ENCODE measurements at regions not wholly inside any gene's neighbourhood (a gene's known extent, or its start where the extent isn't known, plus 50 kb on each side); places are given as distances from the start of the nearest gene placed in this dataset.

DNA sequence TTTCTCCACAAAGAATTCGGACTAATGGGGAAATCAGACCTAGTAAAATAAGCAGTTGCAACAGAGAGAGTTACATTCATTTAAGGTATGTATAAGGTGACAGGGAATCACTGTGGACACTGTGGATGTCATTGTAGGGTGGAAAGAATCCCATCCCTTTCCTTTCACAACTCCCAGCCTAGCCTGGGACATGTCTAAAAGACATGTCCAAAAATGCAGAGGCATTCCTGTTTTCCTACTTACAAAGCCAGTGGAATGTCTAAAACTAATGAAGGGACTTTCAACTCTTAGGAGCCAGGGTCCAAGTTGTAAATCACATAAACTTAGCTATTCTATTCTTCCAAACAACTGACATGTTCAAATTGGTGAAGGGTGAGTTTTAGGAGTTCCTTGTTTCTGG lies 511.0 kb downstream of the PRELID2 start:
- Mint-ChIP-seq H3K9me3 (peaks cover 0 to 33% (median 3%) of the 10 kb centered on the region in 7 donors), H3K27me3 (no peaks in the 10 kb centered on the region)
- no peak for ATAC-seq (ENCODE audit: low read depth in 2 of 2)

DNA sequence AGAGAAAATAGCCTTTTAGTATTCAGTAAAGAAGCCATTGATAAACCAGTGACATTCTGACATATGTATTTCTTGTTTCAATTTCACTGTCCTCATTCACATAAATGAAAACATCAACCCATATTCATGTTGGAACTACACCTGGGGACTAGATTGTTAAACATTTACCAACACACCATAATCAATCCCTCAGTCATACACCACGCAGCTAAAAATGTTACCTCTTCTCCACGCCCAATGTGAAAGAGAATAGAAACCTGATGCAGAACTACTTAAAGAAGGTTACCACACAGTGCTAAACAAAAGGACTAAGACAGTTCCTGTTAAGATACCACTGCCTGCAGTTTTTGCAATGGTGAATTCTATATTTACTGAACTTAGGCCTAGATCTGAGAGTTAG lies 518.9 kb downstream of the PRELID2 start:
- ATAC-seq (ENCODE audit: low read depth in 2 of 2) (no peak), DNase-seq (no peak)
- Histone ChIP-seq H3K9me3 (ENCODE audit: control insufficient read depth in 2 of 2, low read length in 2 of 2) (no peaks in the 10 kb centered on the region), H3K36me3 (ENCODE audit: control insufficient read depth, insufficient read depth, low read length) (no peaks in the 10 kb centered on the region), H3K27ac (ENCODE audit: insufficient read depth, low read length, poor library complexity, severe bottlenecking) (no peak overlapping the region), H3K4me3 (ENCODE audit: low read depth, low read length) (no peak overlapping the region), H3K27me3 (ENCODE audit: control insufficient read depth, insufficient read depth, low read length) (no peaks in the 10 kb centered on the region), H3K4me1 (ENCODE audit: control insufficient read depth, insufficient read depth, low read length, poor library complexity, severe bottlenecking) (no peaks in the 10 kb centered on the region)
- Mint-ChIP-seq H3K4me1 (no peaks in the 10 kb centered on the region), H3K4me3 (no peak overlapping the region), H3K36me3 (no peaks in the 10 kb centered on the region), H3K9me3 (peaks cover 0 to 14% (median 1%) of the 10 kb centered on the region in 7 donors), H3K27me3 (no peaks in the 10 kb centered on the region), H3K27ac (no peak overlapping the region)

More for the DNA sequence above, 511.0 kb downstream of the PRELID2 start:
- Mint-ChIP-seq H3K4me3 (no peak overlapping the region), H3K36me3 (no peaks in the 10 kb centered on the region), H3K27ac (no peak overlapping the region), H3K4me1 (no peaks in the 10 kb centered on the region)
- no peak overlapping the region for H3K27ac ChIP-seq (ENCODE audit: insufficient read depth, low read length, poor library complexity, severe bottlenecking)
- H3K4me3 ChIP-seq (ENCODE audit: low read depth, low read length), result no peak overlapping the region
- DNase-seq, result no peak
- no peaks in the 10 kb centered on the region for H3K27me3 ChIP-seq (ENCODE audit: control insufficient read depth, insufficient read depth, low read length)
- no peaks in the 10 kb centered on the region for H3K9me3 ChIP-seq (ENCODE audit: control insufficient read depth in 2 of 2, low read length in 2 of 2)
- H3K36me3 ChIP-seq (ENCODE audit: control insufficient read depth, insufficient read depth, low read length), result no peaks in the 10 kb centered on the region
- no peaks in the 10 kb centered on the region for H3K4me1 ChIP-seq (ENCODE audit: control insufficient read depth, insufficient read depth, low read length, poor library complexity, severe bottlenecking)

DNA sequence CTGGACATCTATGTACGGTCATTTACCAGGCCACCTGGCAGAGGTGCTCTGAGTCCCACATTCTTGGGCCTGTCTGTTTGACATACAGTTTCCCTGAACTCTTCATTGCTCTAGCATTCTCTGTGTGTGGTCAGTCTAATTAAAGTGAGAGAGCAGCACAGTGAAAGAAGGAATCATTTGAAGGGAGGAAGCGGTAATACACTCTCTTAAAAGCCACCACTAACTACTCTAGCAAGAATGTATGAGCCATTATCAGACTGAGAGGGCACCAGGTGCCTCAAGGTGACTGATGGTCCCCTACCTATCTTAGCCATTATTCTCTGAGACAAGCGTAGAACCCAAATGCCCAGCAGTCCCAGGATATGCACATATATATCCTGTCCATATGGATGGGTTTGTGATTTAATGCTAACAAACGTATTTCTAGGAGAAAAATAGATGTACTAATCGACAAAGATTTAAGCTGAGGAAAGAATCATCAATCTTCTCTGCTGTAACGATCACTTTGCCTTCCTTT lies 527.2 kb downstream of the PRELID2 start:
- H3K27ac Mint-ChIP-seq, result no peak overlapping the region
- no peak for ATAC-seq (ENCODE audit: low read depth in 2 of 2)
- H3K27me3 Mint-ChIP-seq, result no peaks in the 10 kb centered on the region

DNA sequence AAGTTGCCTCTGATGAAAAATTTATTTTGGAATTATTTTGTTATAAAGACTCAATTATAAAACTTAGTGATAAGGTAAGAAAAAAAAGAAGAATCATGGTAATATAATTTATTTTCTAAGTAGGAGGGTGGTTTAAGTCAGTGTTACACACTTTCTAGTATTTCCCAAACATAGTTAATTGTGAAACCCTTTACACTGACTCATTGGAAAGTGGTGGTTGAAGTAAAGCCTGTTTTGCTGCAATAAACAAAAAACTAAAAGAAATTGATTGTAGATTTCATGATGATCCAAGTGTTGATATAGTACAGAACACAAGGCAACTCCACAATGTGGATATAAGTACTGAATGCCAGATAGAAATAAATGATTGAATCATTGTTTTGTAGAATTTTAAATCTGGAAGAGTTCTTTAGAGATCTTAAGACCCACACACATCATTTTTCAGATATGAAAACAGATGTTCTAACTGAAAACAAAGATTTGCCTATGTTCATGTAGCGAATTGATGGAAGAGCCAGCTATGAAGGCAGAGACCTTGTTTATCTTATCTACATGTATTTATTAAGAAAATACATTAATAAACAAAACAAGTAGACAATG lies 539.8 kb downstream of the PRELID2 start:
- H3K27me3 Mint-ChIP-seq, result no peaks in the 10 kb centered on the region
- no peak overlapping the region for H3K4me3 Mint-ChIP-seq
- no peak for DNase-seq
- no peak for ATAC-seq (ENCODE audit: low read depth in 2 of 2)
- H3K4me1 Mint-ChIP-seq, result no peaks in the 10 kb centered on the region
- Histone ChIP-seq H3K27me3 (ENCODE audit: control insufficient read depth, insufficient read depth, low read length) (no peaks in the 10 kb centered on the region), H3K4me1 (ENCODE audit: control insufficient read depth, insufficient read depth, low read length, poor library complexity, severe bottlenecking) (no peaks in the 10 kb centered on the region), H3K36me3 (ENCODE audit: control insufficient read depth, insufficient read depth, low read length) (no peaks in the 10 kb centered on the region), H3K4me3 (ENCODE audit: low read depth, low read length) (no peak overlapping the region), H3K27ac (ENCODE audit: insufficient read depth, low read length, poor library complexity, severe bottlenecking) (no peak overlapping the region), H3K9me3 (ENCODE audit: control insufficient read depth in 2 of 2, low read length in 2 of 2) (no peaks in the 10 kb centered on the region)
- no peaks in the 10 kb centered on the region for H3K36me3 Mint-ChIP-seq
- peaks cover 0 to 4% (median 2%) of the 10 kb centered on the region in 7 donors for H3K9me3 Mint-ChIP-seq
- H3K27ac Mint-ChIP-seq, result no peak overlapping the region

More for the DNA sequence above, 527.2 kb downstream of the PRELID2 start:
- H3K4me1 Mint-ChIP-seq, result no peaks in the 10 kb centered on the region
- Histone ChIP-seq H3K9me3 (ENCODE audit: control insufficient read depth in 2 of 2, low read length in 2 of 2) (no peaks in the 10 kb centered on the region), H3K27ac (ENCODE audit: insufficient read depth, low read length, poor library complexity, severe bottlenecking) (no peak overlapping the region), H3K4me3 (ENCODE audit: low read depth, low read length) (no peak overlapping the region), H3K27me3 (ENCODE audit: control insufficient read depth, insufficient read depth, low read length) (no peaks in the 10 kb centered on the region), H3K4me1 (ENCODE audit: control insufficient read depth, insufficient read depth, low read length, poor library complexity, severe bottlenecking) (no peaks in the 10 kb centered on the region), H3K36me3 (ENCODE audit: control insufficient read depth, insufficient read depth, low read length) (no peaks in the 10 kb centered on the region)
- peaks cover 2 to 18% (median 7%) of the 10 kb centered on the region in 7 donors for H3K9me3 Mint-ChIP-seq
- DNase-seq, result no peak
- H3K4me3 Mint-ChIP-seq, result no peak overlapping the region
- no peaks in the 10 kb centered on the region for H3K36me3 Mint-ChIP-seq

DNA sequence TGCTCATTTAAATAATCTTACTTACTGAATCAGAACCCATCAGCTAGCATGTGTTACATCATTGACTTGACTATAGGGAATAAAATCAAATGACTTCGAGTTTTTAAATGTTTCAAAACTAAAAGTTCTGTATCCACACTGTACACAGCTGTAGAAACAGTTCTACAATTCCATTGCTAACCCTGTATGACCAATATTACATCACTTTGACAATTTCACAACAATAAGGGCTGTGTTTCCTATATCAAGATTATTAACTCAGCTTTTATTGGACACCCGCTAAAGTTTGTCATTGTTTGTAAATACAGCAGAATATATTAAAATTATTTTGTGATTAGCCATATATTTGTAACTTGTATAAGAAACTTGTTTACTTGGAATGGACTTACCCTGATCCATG lies 540.8 kb downstream of the PRELID2 start:
- H3K27me3 Mint-ChIP-seq, result no peaks in the 10 kb centered on the region
- Histone ChIP-seq H3K9me3 (ENCODE audit: control insufficient read depth in 2 of 2, low read length in 2 of 2) (no peaks in the 10 kb centered on the region), H3K4me3 (ENCODE audit: low read depth, low read length) (no peak overlapping the region), H3K27me3 (ENCODE audit: control insufficient read depth, insufficient read depth, low read length) (no peaks in the 10 kb centered on the region), H3K4me1 (ENCODE audit: control insufficient read depth, insufficient read depth, low read length, poor library complexity, severe bottlenecking) (no peaks in the 10 kb centered on the region), H3K36me3 (ENCODE audit: control insufficient read depth, insufficient read depth, low read length) (no peaks in the 10 kb centered on the region), H3K27ac (ENCODE audit: insufficient read depth, low read length, poor library complexity, severe bottlenecking) (no peak overlapping the region)
- no peaks in the 10 kb centered on the region for H3K4me1 Mint-ChIP-seq
- H3K36me3 Mint-ChIP-seq, result no peaks in the 10 kb centered on the region
- ATAC-seq (ENCODE audit: low read depth in 2 of 2) (no peak), DNase-seq (no peak)
- H3K4me3 Mint-ChIP-seq, result no peak overlapping the region
- no peak overlapping the region for H3K27ac Mint-ChIP-seq
- H3K9me3 Mint-ChIP-seq, result peaks cover 0 to 4% (median 0%) of the 10 kb centered on the region in 7 donors

DNA sequence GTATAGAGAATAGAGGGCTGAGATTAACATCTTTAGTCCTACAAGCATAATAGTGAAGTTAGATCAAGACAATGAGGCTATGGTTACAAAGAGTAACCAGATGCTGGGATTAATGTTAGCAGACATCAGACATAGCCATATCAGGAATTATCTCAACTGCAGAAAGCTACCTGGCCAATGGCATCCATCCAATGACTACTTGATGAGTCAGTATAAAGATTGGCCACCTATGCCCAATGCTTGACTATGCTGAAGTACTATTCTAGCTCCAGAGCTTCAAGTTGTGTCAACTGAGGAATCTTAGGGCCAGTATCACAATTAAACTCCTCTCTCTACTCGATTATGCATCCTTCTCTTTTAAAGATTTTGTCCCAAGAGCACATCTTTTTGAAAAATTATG lies 541.4 kb downstream of the PRELID2 start:
- H3K27ac ChIP-seq (ENCODE audit: insufficient read depth, low read length, poor library complexity, severe bottlenecking), result no peak overlapping the region
- Mint-ChIP-seq H3K27ac (no peak overlapping the region), H3K27me3 (no peaks in the 10 kb centered on the region), H3K4me1 (no peaks in the 10 kb centered on the region), H3K4me3 (no peak overlapping the region), H3K9me3 (peaks cover 0 to 4% (median 0%) of the 10 kb centered on the region in 7 donors), H3K36me3 (no peaks in the 10 kb centered on the region)
- no peaks in the 10 kb centered on the region for H3K36me3 ChIP-seq (ENCODE audit: control insufficient read depth, insufficient read depth, low read length)
- H3K27me3 ChIP-seq (ENCODE audit: control insufficient read depth, insufficient read depth, low read length), result no peaks in the 10 kb centered on the region
- no peak overlapping the region for H3K4me3 ChIP-seq (ENCODE audit: low read depth, low read length)
- H3K9me3 ChIP-seq (ENCODE audit: control insufficient read depth in 2 of 2, low read length in 2 of 2), result no peaks in the 10 kb centered on the region
- no peak for ATAC-seq (ENCODE audit: low read depth in 2 of 2)
- no peak for DNase-seq
- no peaks in the 10 kb centered on the region for H3K4me1 ChIP-seq (ENCODE audit: control insufficient read depth, insufficient read depth, low read length, poor library complexity, severe bottlenecking)

DNA sequence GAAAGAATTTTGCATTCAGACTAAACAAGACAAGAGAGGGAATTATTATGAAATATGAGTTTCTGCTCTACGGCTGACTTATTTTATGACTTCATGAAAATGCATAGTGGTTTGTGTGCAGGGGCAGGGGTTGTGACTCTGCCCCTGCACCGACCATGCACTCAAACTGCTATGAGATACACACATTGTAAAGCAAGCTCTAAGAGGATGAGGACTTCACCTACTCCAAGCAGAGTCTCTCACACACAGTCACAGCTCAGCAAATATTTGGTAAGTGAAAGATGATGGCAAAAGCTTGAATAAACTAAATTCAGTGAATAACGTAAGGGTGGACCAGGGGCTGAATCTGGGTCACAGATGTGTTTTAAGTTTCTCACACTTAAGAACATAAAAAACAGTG lies 542.9 kb downstream of the PRELID2 start:
- H3K27ac ChIP-seq (ENCODE audit: insufficient read depth, low read length, poor library complexity, severe bottlenecking), result no peak overlapping the region

DNA sequence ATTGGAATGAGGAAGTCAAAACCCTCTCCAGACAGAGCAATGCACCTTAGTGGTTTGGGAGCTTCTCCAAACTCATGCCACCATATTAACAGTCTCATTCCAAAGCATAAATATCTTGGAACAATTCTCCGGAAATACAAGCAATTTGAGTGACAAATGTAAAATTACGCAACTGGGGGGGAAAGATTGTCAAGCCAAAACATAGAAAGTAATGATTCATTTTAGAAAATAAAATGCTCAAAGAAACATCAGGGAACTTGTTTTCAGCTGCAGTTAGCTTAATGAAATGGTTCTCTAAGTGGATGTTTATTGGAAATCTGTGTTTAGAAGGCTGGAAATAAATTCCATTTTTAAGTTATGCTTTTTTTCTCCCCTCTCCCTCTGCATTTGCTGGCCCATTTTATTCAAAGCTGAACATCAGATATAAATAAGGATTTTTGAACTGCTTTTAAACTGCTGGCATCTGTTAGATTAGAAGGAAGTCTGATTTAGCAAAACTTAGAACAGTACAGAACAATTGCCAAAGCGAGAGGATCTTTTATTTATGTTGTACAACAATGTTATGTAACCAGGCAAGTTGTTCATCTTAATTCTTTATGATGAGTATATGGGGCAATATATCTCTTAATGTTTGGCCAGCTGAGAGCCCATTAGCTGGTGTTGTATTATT lies 551.9 kb downstream of the PRELID2 start:
- Histone ChIP-seq H3K27me3 (ENCODE audit: control insufficient read depth, insufficient read depth, low read length) (no peaks in the 10 kb centered on the region), H3K4me1 (ENCODE audit: control insufficient read depth, insufficient read depth, low read length, poor library complexity, severe bottlenecking) (no peaks in the 10 kb centered on the region), H3K9me3 (ENCODE audit: control insufficient read depth in 2 of 2, low read length in 2 of 2) (no peaks in the 10 kb centered on the region), H3K36me3 (ENCODE audit: control insufficient read depth, insufficient read depth, low read length) (no peaks in the 10 kb centered on the region), H3K27ac (ENCODE audit: insufficient read depth, low read length, poor library complexity, severe bottlenecking) (no peak overlapping the region), H3K4me3 (ENCODE audit: low read depth, low read length) (no peak overlapping the region)
- ATAC-seq (ENCODE audit: low read depth in 2 of 2) (no peak), DNase-seq (no peak)
- Mint-ChIP-seq H3K27ac (no peak overlapping the region), H3K4me3 (no peak overlapping the region), H3K4me1 (no peaks in the 10 kb centered on the region), H3K9me3 (peaks cover 0 to 7% (median 0%) of the 10 kb centered on the region in 7 donors), H3K36me3 (no peaks in the 10 kb centered on the region), H3K27me3 (no peaks in the 10 kb centered on the region)

More for the DNA sequence above, 542.9 kb downstream of the PRELID2 start:
- no peak overlapping the region for H3K27ac Mint-ChIP-seq
- no peaks in the 10 kb centered on the region for H3K4me1 Mint-ChIP-seq
- H3K9me3 Mint-ChIP-seq, result peaks cover 0 to 4% (median 0%) of the 10 kb centered on the region in 7 donors
- no peak for DNase-seq
- no peaks in the 10 kb centered on the region for H3K36me3 Mint-ChIP-seq
- H3K9me3 ChIP-seq (ENCODE audit: control insufficient read depth in 2 of 2, low read length in 2 of 2), result no peaks in the 10 kb centered on the region
- H3K36me3 ChIP-seq (ENCODE audit: control insufficient read depth, insufficient read depth, low read length), result no peaks in the 10 kb centered on the region
- H3K27me3 Mint-ChIP-seq, result no peaks in the 10 kb centered on the region
- no peaks in the 10 kb centered on the region for H3K27me3 ChIP-seq (ENCODE audit: control insufficient read depth, insufficient read depth, low read length)
- no peak overlapping the region for H3K4me3 Mint-ChIP-seq
- no peaks in the 10 kb centered on the region for H3K4me1 ChIP-seq (ENCODE audit: control insufficient read depth, insufficient read depth, low read length, poor library complexity, severe bottlenecking)
- no peak for ATAC-seq (ENCODE audit: low read depth in 2 of 2)
- no peak overlapping the region for H3K4me3 ChIP-seq (ENCODE audit: low read depth, low read length)
